ENCODE measurements at regions not wholly inside any gene's neighbourhood (a gene's known extent, or its start where the extent isn't known, plus 50 kb on each side); places are given as distances from the start of the nearest gene placed in this dataset.

DNA sequence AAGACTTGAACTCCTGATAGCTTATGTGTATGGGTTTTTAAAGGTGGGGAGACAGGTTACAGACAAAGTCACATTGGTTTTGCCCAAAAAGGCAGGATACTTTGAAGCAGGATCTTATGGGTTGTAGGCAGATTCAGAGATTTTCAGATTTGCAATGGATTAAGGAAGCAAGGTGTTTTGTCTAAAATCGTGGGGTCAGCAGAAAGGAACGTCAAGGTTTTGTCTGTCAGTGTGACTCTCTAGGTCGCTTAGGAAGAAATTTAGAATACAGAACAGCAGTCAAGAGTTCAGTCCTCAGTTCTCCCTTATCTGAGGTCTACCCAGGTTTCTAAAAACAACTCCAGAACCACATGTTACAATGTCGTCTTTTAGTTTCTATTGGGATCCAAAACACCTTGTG, 361.0 kb downstream of the SQOR start:
- TF ChIP-seq ZFX (IDR thresholded peaks at IDR 0.05), result no peak
- TF ChIP-seq, protein P1, sequence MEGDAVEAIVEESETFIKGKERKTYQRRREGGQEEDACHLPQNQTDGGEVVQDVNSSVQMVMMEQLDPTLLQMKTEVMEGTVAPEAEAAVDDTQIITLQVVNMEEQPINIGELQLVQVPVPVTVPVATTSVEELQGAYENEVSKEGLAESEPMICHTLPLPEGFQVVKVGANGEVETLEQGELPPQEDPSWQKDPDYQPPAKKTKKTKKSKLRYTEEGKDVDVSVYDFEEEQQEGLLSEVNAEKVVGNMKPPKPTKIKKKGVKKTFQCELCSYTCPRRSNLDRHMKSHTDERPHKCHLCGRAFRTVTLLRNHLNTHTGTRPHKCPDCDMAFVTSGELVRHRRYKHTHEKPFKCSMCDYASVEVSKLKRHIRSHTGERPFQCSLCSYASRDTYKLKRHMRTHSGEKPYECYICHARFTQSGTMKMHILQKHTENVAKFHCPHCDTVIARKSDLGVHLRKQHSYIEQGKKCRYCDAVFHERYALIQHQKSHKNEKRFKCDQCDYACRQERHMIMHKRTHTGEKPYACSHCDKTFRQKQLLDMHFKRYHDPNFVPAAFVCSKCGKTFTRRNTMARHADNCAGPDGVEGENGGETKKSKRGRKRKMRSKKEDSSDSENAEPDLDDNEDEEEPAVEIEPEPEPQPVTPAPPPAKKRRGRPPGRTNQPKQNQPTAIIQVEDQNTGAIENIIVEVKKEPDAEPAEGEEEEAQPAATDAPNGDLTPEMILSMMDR (IDR thresholded peaks at IDR 0.05 in 2 of 3, conservative IDR thresholded peaks at IDR 0.05 in 1 of 3; ENCODE audit: borderline replicate concordance in 1 of 3, insufficient read depth in 1 of 3, low read depth in 2 of 3, low read length in 2 of 3), result no peak
- no peak for TF ChIP-seq YY1 (IDR thresholded peaks at IDR 0.05; ENCODE audit: extremely low read depth, insufficient replicate concordance, low read depth, low read length)
- TF ChIP-seq CBX3 (IDR thresholded peaks at IDR 0.05; ENCODE audit: low read depth), result no peak
- no peak for TF ChIP-seq CEBPB (IDR thresholded peaks at IDR 0.05; ENCODE audit: low read depth)
- TF ChIP-seq POLR2AphosphoS5 (IDR thresholded peaks at IDR 0.05; ENCODE audit: low read depth, low read length), result no peak
- no peak for TF ChIP-seq EZH2 (IDR thresholded peaks at IDR 0.05)
- TF ChIP-seq JUND (IDR thresholded peaks at IDR 0.05), result no peak

Measured in HCT116 (cell line).